Mesenchymal stem cell (in vitro differentiated cells and primary cell): ENCODE measurements at regions not wholly inside any gene's neighbourhood (a gene's known extent, or its start where the extent isn't known, plus 50 kb on each side); places are given as distances from the start of the nearest gene placed in this dataset.

Experiments used
- DNase-seq: peaks from one replicate; pipeline ENCODE4 v3.0.0-alpha.2; 2013
- H2AFZ ChIP-seq: one replicate; pipeline ENCODE4 v1.6.1; 2013; ENCODE audit warnings: low read depth, mild to moderate bottlenecking, control low read depth, inconsistent platforms, low read length, moderate library complexity
- H2AK5ac ChIP-seq: 2 replicates; pipeline ENCODE4 v1.6.1; 2013; ENCODE audit warnings: low read length, moderate library complexity, mild to moderate bottlenecking, inconsistent platforms; ENCODE audit not compliant: severe bottlenecking
- H2BK120ac ChIP-seq: one replicate; pipeline ENCODE4 v1.6.1; 2013; ENCODE audit warnings: low read depth, mild to moderate bottlenecking, inconsistent platforms, low read length, moderate library complexity
- H2BK12ac ChIP-seq, 2 experiments: one replicate each; pipeline ENCODE4 v1.6.1; 2013; ENCODE audit warnings: inconsistent platforms in 2 of 2, low read length in 2 of 2, mild to moderate bottlenecking in 2 of 2, moderate library complexity in 2 of 2, control low read depth in 1 of 2
- H2BK15ac ChIP-seq: one replicate; pipeline ENCODE4 v1.6.1; 2013; ENCODE audit warnings: mild to moderate bottlenecking, low read depth, inconsistent platforms; ENCODE audit not compliant: poor library complexity, severe bottlenecking
- H2BK5ac ChIP-seq: 2 replicates; pipeline ENCODE4 v1.6.1; 2013; ENCODE audit warnings: low read depth, mild to moderate bottlenecking, low read length, control low read depth, inconsistent platforms; ENCODE audit not compliant: poor library complexity, severe bottlenecking
- H3K14ac ChIP-seq, 2 experiments: one replicate each; pipeline ENCODE4 v1.6.1; 2013; ENCODE audit warnings: inconsistent platforms in 2 of 2, low read length in 2 of 2, control low read depth in 1 of 2, mild to moderate bottlenecking in 1 of 2, moderate library complexity in 1 of 2
- H3K18ac ChIP-seq, 2 experiments: one replicate each; pipeline ENCODE4 v1.6.1; 2013; ENCODE audit warnings: inconsistent platforms in 2 of 2, low read length in 2 of 2, control low read depth in 1 of 2, low read depth in 1 of 2, mild to moderate bottlenecking in 1 of 2
- H3K23ac ChIP-seq, 2 experiments: one replicate each; pipeline ENCODE4 v1.6.1; 2013; ENCODE audit warnings: inconsistent platforms in 2 of 2, low read length in 2 of 2, mild to moderate bottlenecking in 2 of 2, moderate library complexity in 2 of 2, control low read depth in 1 of 2
- H3K27ac ChIP-seq: 2 replicates; pipeline ENCODE4 v1.5.1; 2013; ENCODE audit warnings: mild to moderate bottlenecking, moderate library complexity, low read length, control low read depth, inconsistent platforms; ENCODE audit not compliant: poor library complexity, severe bottlenecking
- H3K27me3 ChIP-seq, 2 experiments: 2 replicates each; pipeline versions ENCODE4 v1.6.1 to v1.7.0; 2013; ENCODE audit warnings: low read length in 2 of 2, mild to moderate bottlenecking in 2 of 2, moderate library complexity in 2 of 2, control low read depth in 1 of 2, inconsistent platforms in 1 of 2; ENCODE audit not compliant: control insufficient read depth in 1 of 2, insufficient read depth in 1 of 2
- H3K36me3 ChIP-seq, 2 experiments: 2 replicates each; pipeline versions ENCODE4 v1.6.1 to v1.7.0; 2013; ENCODE audit warnings: low read length in 2 of 2, control low read depth in 1 of 2, inconsistent platforms in 1 of 2, low read depth in 1 of 2, mild to moderate bottlenecking in 1 of 2; ENCODE audit not compliant: insufficient read depth in 2 of 2, control insufficient read depth in 1 of 2
- H3K4ac ChIP-seq, 2 experiments: one replicate each; pipeline ENCODE4 v1.6.1; 2013; ENCODE audit warnings: inconsistent platforms in 2 of 2, low read length in 2 of 2, mild to moderate bottlenecking in 2 of 2, moderate library complexity in 2 of 2, control low read depth in 1 of 2, low read depth in 1 of 2
- H3K4me1 ChIP-seq: 2 replicates; pipeline ENCODE4 v1.6.1; 2013; ENCODE audit warnings: low read depth, low read length, control low read depth; ENCODE audit not compliant: control insufficient read depth, insufficient read depth
- H3K4me2 ChIP-seq: 2 replicates; pipeline ENCODE4 v1.6.1; 2013; ENCODE audit warnings: low read length, mild to moderate bottlenecking, inconsistent platforms; ENCODE audit not compliant: poor library complexity, severe bottlenecking
- H3K4me3 ChIP-seq, 2 experiments: 2 replicates each; pipeline versions ENCODE4 v1.5.1 to v1.7.0; 2013; ENCODE audit warnings: low read length in 2 of 2, mild to moderate bottlenecking in 2 of 2, control low read depth in 1 of 2, low read depth in 1 of 2; ENCODE audit not compliant: insufficient read depth in 1 of 2
- H3K79me1 ChIP-seq: replicated peaks from 2 replicates; pipeline ENCODE4 v1.6.1; 2013; ENCODE audit warnings: mild to moderate bottlenecking, control low read depth, low read length, inconsistent platforms; ENCODE audit not compliant: poor library complexity, severe bottlenecking
- H3K9ac ChIP-seq: 2 replicates; pipeline ENCODE4 v1.7.0; 2013; ENCODE audit warnings: mild to moderate bottlenecking, low read length, moderate library complexity
- H3K9me3 ChIP-seq: 2 replicates; pipeline ENCODE4 v1.7.0; 2013; ENCODE audit warnings: mild to moderate bottlenecking, low read length; ENCODE audit not compliant: control insufficient read depth
- H4K8ac ChIP-seq: one replicate; pipeline ENCODE4 v1.6.1; 2013; ENCODE audit warnings: inconsistent platforms, mild to moderate bottlenecking, low read length, moderate library complexity
- H4K91ac ChIP-seq: one replicate; pipeline ENCODE4 v1.6.1; 2013; ENCODE audit warnings: mild to moderate bottlenecking, low read length, inconsistent platforms
- WGBS: methylation state at CpG from one replicate; pipeline ENCODE4 v1.1.7; 2013; ENCODE audit warnings: mixed read lengths; 5-methylcytosine and 5-hydroxymethylcytosine counted together

- Histone ChIP-seq H3K4me1 (peaks cover 10% of the 10 kb centered on the region), H2AFZ (no peak overlapping the region), H2AK5ac (peak overlapping the region; percentile 6), H2BK15ac (no peak overlapping the region), H2BK5ac (no peak overlapping the region), H3K27me3 (peaks cover 0 to 11% of the 10 kb centered on the region in 2 experiments), H3K79me1 (no peaks in the 10 kb centered on the region), H3K4ac (no peak overlapping the region), H3K36me3 (no peaks in the 10 kb centered on the region), H3K14ac (no peak overlapping the region), H3K18ac (no peak overlapping the region), H3K9ac (no peak overlapping the region), H3K4me2 (no peak overlapping the region), H4K91ac (no peak overlapping the region), H4K8ac (no peak overlapping the region), H3K23ac (no peak overlapping the region), H2BK12ac (no peak overlapping the region), H2BK120ac (no peak overlapping the region), H3K27ac (no peak overlapping the region), H3K9me3 (no peaks in the 10 kb centered on the region), H3K4me3 (no peak overlapping the region)
- WGBS: 88% methylated on average over 5 of the region's 6 CpGs
- no peak for DNase-seq
Observed at GRCh38 chr7:50851891-50852290, 69.2 kb upstream of the GRB10 start.

- Histone ChIP-seq H3K79me1 (no peaks in the 10 kb centered on the region), H3K4me3 (no peak overlapping the region), H3K4me2 (no peak overlapping the region), H4K8ac (no peak overlapping the region), H2BK120ac (no peak overlapping the region), H3K27me3 (peaks cover 0 to 8% of the 10 kb centered on the region in 2 experiments), H3K14ac (no peak overlapping the region), H3K18ac (no peak overlapping the region), H2AFZ (no peak overlapping the region), H3K4me1 (peaks cover 10% of the 10 kb centered on the region), H2BK5ac (no peak overlapping the region), H2BK15ac (no peak overlapping the region), H3K23ac (no peak overlapping the region), H3K27ac (peak overlapping the region; percentile 5), H3K9ac (peak overlapping the region; percentile 26), H2AK5ac (no peak overlapping the region), H3K36me3 (no peaks in the 10 kb centered on the region), H4K91ac (no peak overlapping the region), H2BK12ac (no peak overlapping the region), H3K4ac (no peak overlapping the region), H3K9me3 (no peaks in the 10 kb centered on the region)
- WGBS: 89% methylated on average over 5 of the region's 7 CpGs
- DNase-seq: no peak
Observed at GRCh38 chr7:50851451-50851850, 68.8 kb upstream of the GRB10 start.

- H3K18ac ChIP-seq: no peak overlapping the region
- H3K79me1 ChIP-seq: no peaks in the 10 kb centered on the region
- no peak overlapping the region for H2AFZ ChIP-seq
- H3K4me2 ChIP-seq: no peak overlapping the region
- no peak for DNase-seq
- H4K8ac ChIP-seq: no peak overlapping the region
- H3K36me3 ChIP-seq: no peaks in the 10 kb centered on the region
- H3K9ac ChIP-seq: no peak overlapping the region
- H3K14ac ChIP-seq: peak overlapping the region; percentile 11 to 76
- no peak overlapping the region for H3K27ac ChIP-seq
- no peak overlapping the region for H3K23ac ChIP-seq
- H4K91ac ChIP-seq: no peak overlapping the region
- H2AK5ac ChIP-seq: peak overlapping the region; percentile 33
- H3K9me3 ChIP-seq: no peaks in the 10 kb centered on the region
- no peak overlapping the region for H3K4ac ChIP-seq
- no peak overlapping the region for H2BK120ac ChIP-seq
- no peak overlapping the region for H2BK15ac ChIP-seq
- H2BK5ac ChIP-seq: no peak overlapping the region
- peaks cover 10% of the 10 kb centered on the region for H3K4me1 ChIP-seq
- peak overlapping the region in 1 of 2 experiments; percentile 4 for H3K4me3 ChIP-seq
- no peak overlapping the region for H2BK12ac ChIP-seq
- H3K27me3 ChIP-seq: peaks cover 0 to 5% of the 10 kb centered on the region in 2 experiments
- WGBS: 67% methylated on average over 1 of the region's 1 CpG
Observed at GRCh38 chr7:50849991-50850390, 67.3 kb upstream of the GRB10 start.

- H2BK12ac ChIP-seq: no peak overlapping the region
- no peak overlapping the region for H3K18ac ChIP-seq
- no peak overlapping the region for H3K4me2 ChIP-seq
- H3K9me3 ChIP-seq: no peaks in the 10 kb centered on the region
- H4K8ac ChIP-seq: no peak overlapping the region
- H2BK15ac ChIP-seq: no peak overlapping the region
- H2AK5ac ChIP-seq: no peak overlapping the region
- H3K79me1 ChIP-seq: no peaks in the 10 kb centered on the region
- no peak overlapping the region for H3K4ac ChIP-seq
- H3K27ac ChIP-seq: no peak overlapping the region
- no peak overlapping the region for H2BK5ac ChIP-seq
- no peaks in the 10 kb centered on the region for H3K27me3 ChIP-seq
- no peak overlapping the region for H3K14ac ChIP-seq
- H2BK120ac ChIP-seq: no peak overlapping the region
- no peaks in the 10 kb centered on the region for H3K36me3 ChIP-seq
- WGBS: 55% methylated on average over 2 of the region's 2 CpGs
- H3K9ac ChIP-seq: no peak overlapping the region
- H2AFZ ChIP-seq: no peak overlapping the region
- no peak overlapping the region for H3K23ac ChIP-seq
- H4K91ac ChIP-seq: no peak overlapping the region
- H3K4me3 ChIP-seq: no peak overlapping the region
- peaks cover 10% of the 10 kb centered on the region for H3K4me1 ChIP-seq
- DNase-seq: no peak
Observed at GRCh38 chr7:50848203-50848602, 65.5 kb upstream of the GRB10 start.
